ENCODE measurements at regions not wholly inside any gene's neighbourhood (a gene's known extent, or its start where the extent isn't known, plus 50 kb on each side); places are given as distances from the start of the nearest gene placed in this dataset.

DNA sequence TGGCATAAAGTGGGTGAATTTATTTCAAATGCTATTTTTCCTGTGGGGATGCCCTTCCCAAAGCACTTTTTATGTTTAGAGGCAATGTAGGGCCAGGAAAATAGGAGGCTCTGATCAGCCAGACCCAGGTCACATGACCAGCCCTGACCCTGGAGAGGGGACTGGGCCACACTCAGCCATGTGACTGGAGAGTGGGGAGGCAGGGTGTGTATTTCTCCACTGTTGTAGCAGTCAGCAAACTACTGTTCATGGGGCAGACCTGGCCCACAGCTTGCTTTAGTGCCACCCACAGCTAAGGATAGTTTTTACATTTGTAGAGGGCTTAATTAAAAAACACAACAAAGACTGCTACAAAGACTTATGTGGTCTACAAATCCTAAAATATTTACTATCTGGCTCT lies 153.8 kb downstream of the ACTL8 start:
- H3K27me3 ChIP-seq (replicated peaks; ENCODE audit: control insufficient read depth, insufficient read depth, low read length), result peaks cover 23% of the 10 kb centered on the region
- no peak for DNase-seq (ENCODE audit: low read depth)
- peaks cover 18% of the 10 kb centered on the region for H3K4me1 ChIP-seq (ENCODE audit: control insufficient read depth, insufficient read depth, low read length)
- peaks cover 4% of the 10 kb centered on the region for H3K9me3 ChIP-seq (ENCODE audit: control insufficient read depth, low read length)
- no peak overlapping the region for H3K4me3 ChIP-seq (ENCODE audit: low read length)
- H3K36me3 ChIP-seq (ENCODE audit: control insufficient read depth, insufficient read depth, low read length, severe bottlenecking), result no peaks in the 10 kb centered on the region
- H3K9ac ChIP-seq (ENCODE audit: low read length), result no peak overlapping the region

DNA sequence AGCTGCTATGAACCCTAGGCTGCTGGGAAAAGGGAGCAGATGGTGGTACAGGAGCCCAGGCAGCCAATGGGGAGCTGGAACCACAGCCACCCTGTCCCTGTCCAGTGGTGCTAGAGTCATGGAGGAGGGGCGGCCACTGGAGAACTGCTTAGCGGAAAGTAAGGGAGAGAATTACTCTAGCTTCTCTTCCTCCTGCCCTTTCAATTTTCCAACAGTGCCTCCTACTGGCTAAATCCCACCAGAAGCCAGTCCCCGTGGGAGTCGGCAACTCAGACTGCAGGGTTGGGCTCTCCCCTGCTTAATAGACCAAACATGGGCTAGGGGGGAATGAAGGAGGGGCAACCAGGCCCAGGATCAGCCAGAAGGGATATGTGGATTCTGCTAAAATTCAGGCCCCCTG lies 154.5 kb downstream of the ACTL8 start:
- DNase-seq (ENCODE audit: low read depth), result peak; percentile 18
- Histone ChIP-seq H3K9ac (ENCODE audit: low read length) (no peak overlapping the region), H3K9me3 (ENCODE audit: control insufficient read depth, low read length) (peaks cover 4% of the 10 kb centered on the region), H3K27me3 (replicated peaks; ENCODE audit: control insufficient read depth, insufficient read depth, low read length) (peaks cover 30% of the 10 kb centered on the region), H3K36me3 (ENCODE audit: control insufficient read depth, insufficient read depth, low read length, severe bottlenecking) (no peaks in the 10 kb centered on the region), H3K4me3 (ENCODE audit: low read length) (no peak overlapping the region), H3K4me1 (ENCODE audit: control insufficient read depth, insufficient read depth, low read length) (peaks cover 18% of the 10 kb centered on the region)

DNA sequence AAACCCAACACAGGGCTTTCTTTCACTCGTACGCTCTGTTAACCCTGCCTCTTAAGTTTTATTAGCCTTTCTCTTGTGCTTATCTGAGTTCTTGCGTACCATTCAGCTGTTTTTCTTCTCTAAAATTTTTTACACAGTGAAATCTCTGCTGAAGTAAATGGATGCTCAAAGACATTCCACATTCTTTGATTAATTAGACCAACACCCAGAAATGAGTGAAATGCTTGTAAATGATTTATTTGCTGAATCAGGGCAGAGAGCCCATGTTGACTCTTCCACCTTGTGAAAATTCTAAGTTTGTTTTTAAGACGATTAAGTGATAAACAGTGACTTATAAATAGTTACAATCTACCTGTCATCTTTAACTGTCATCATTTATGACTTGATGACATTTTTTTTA lies 156.7 kb downstream of the ACTL8 start:
- no peak for DNase-seq (ENCODE audit: low read depth)
- H3K36me3 ChIP-seq (ENCODE audit: control insufficient read depth, insufficient read depth, low read length, severe bottlenecking), result no peaks in the 10 kb centered on the region
- peaks cover 46% of the 10 kb centered on the region for H3K27me3 ChIP-seq (replicated peaks; ENCODE audit: control insufficient read depth, insufficient read depth, low read length)
- H3K4me3 ChIP-seq (ENCODE audit: low read length), result no peak overlapping the region
- no peaks in the 10 kb centered on the region for H3K9me3 ChIP-seq (ENCODE audit: control insufficient read depth, low read length)
- H3K4me1 ChIP-seq (ENCODE audit: control insufficient read depth, insufficient read depth, low read length), result peaks cover 18% of the 10 kb centered on the region
- no peak overlapping the region for H3K9ac ChIP-seq (ENCODE audit: low read length)

DNA sequence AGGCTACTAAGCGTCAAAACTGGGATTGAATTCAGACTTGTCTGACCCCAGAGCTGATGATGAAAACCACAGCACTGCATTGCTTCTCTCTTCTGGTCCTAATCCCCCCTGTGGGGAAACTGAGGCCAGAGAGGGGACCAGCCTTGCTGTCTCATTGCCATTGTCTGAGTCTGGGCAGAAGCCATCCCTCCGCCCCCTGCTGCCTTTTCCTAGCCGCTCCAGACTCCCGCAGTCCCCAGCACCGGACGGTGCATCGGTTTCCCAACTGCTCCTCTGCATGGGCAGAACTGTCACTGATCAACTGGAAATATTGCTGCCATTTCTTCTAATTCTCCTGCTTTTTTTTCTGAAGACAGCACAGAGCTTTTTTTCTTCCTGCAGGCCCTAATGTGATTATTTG lies 157.4 kb downstream of the ACTL8 start:
- DNase-seq (ENCODE audit: low read depth), result no peak
- H3K9ac ChIP-seq (ENCODE audit: low read length), result no peak overlapping the region
- peaks cover 52% of the 10 kb centered on the region for H3K27me3 ChIP-seq (replicated peaks; ENCODE audit: control insufficient read depth, insufficient read depth, low read length)
- H3K9me3 ChIP-seq (ENCODE audit: control insufficient read depth, low read length), result no peaks in the 10 kb centered on the region
- H3K4me3 ChIP-seq (ENCODE audit: low read length), result no peak overlapping the region
- H3K4me1 ChIP-seq (ENCODE audit: control insufficient read depth, insufficient read depth, low read length), result peaks cover 18% of the 10 kb centered on the region
- no peaks in the 10 kb centered on the region for H3K36me3 ChIP-seq (ENCODE audit: control insufficient read depth, insufficient read depth, low read length, severe bottlenecking)

DNA sequence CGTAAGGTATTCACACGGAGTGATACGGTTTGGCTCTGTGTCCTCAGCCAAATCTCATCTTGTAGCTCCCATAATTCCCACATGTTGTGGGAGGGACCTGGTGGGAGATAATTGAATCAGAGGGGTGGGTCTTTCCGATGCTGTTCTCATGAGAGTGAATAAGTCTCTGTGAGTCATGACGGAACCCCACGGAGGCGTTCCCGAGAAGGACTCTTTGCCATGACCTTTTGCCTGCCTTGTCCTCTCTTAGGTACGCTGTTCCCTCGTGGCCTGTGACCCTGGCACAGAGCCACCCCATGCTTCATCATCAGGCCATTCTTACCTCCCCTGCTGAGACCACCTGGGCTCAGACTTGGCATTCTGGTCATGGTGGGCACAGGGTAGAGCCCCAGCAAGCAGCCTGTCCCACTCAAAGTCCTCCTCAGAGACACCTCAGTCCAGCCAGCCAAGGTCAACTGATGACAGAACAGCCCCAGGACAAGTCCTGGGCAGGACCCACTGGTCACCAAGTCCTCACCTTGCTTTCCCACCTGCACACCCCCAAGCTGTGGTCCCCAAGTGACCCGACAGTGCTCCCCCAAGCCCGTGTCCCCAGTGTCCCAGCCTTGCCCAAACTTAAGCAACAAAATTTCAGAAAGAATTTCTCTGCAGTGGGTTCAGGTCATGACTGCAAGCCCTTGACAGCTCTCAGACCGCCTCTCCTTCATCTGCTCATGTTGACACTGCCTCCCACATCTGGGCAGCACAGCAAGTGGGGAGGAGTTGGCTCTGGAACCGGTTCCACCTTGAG lies 158.4 kb downstream of the ACTL8 start:
- no peak for DNase-seq (ENCODE audit: low read depth)
- Histone ChIP-seq H3K36me3 (ENCODE audit: control insufficient read depth, insufficient read depth, low read length, severe bottlenecking) (no peaks in the 10 kb centered on the region), H3K27me3 (replicated peaks; ENCODE audit: control insufficient read depth, insufficient read depth, low read length) (peaks cover 63% of the 10 kb centered on the region), H3K9ac (ENCODE audit: low read length) (no peak overlapping the region), H3K4me1 (ENCODE audit: control insufficient read depth, insufficient read depth, low read length) (peaks cover 18% of the 10 kb centered on the region), H3K4me3 (ENCODE audit: low read length) (no peak overlapping the region), H3K9me3 (ENCODE audit: control insufficient read depth, low read length) (no peaks in the 10 kb centered on the region)

DNA sequence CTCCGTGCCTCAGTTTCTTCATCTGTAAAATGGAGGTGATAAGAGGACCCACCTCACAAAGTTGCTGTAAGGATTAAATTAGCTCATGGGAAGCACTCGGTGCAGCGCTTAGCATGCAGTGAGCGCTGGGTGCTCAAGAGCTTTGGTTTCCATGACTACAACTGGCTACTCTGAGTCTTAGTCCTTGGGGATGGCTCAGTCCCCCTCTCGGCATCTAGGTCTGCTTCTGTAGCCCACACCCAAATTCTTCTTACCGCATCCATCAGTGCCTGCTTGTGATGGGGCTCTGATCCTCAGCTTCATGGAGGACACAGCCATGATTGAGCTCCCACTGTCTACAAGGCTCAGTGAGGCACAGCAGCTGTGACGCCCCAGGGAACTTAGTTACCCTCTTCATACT lies 159.0 kb downstream of the ACTL8 start:
- H3K9me3 ChIP-seq (ENCODE audit: control insufficient read depth, low read length), result no peaks in the 10 kb centered on the region
- no peak overlapping the region for H3K9ac ChIP-seq (ENCODE audit: low read length)
- no peak overlapping the region for H3K4me3 ChIP-seq (ENCODE audit: low read length)
- no peak for DNase-seq (ENCODE audit: low read depth)
- H3K4me1 ChIP-seq (ENCODE audit: control insufficient read depth, insufficient read depth, low read length), result peaks cover 16% of the 10 kb centered on the region
- H3K27me3 ChIP-seq (replicated peaks; ENCODE audit: control insufficient read depth, insufficient read depth, low read length), result peaks cover 63% of the 10 kb centered on the region
- H3K36me3 ChIP-seq (ENCODE audit: control insufficient read depth, insufficient read depth, low read length, severe bottlenecking), result no peaks in the 10 kb centered on the region

DNA sequence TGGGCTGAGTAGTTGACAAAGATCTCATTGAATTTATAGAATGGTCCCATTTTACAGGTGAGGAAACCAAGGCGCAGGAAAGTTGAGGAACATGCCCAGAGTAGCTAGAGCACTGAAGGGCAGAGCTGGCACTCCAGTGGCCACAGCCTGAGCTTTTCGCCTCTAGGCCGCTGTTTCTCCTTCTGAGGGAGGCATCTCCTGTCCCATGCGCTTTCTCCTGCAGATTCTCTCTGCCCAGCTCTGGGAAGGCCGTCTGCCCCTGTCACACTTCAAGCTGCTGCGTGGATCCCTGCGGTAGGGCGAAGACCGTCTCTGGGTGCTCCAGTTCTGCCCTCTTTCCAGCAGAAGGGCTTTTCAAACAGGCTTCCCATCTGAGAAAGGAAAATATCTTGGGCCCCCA lies 159.9 kb downstream of the ACTL8 start:
- Histone ChIP-seq H3K36me3 (ENCODE audit: control insufficient read depth, insufficient read depth, low read length, severe bottlenecking) (no peaks in the 10 kb centered on the region), H3K9me3 (ENCODE audit: control insufficient read depth, low read length) (no peaks in the 10 kb centered on the region), H3K27me3 (replicated peaks; ENCODE audit: control insufficient read depth, insufficient read depth, low read length) (peaks cover 66% of the 10 kb centered on the region), H3K4me1 (ENCODE audit: control insufficient read depth, insufficient read depth, low read length) (peaks cover 8% of the 10 kb centered on the region), H3K4me3 (ENCODE audit: low read length) (no peak overlapping the region), H3K9ac (ENCODE audit: low read length) (no peak overlapping the region)
- no peak for DNase-seq (ENCODE audit: low read depth)

DNA sequence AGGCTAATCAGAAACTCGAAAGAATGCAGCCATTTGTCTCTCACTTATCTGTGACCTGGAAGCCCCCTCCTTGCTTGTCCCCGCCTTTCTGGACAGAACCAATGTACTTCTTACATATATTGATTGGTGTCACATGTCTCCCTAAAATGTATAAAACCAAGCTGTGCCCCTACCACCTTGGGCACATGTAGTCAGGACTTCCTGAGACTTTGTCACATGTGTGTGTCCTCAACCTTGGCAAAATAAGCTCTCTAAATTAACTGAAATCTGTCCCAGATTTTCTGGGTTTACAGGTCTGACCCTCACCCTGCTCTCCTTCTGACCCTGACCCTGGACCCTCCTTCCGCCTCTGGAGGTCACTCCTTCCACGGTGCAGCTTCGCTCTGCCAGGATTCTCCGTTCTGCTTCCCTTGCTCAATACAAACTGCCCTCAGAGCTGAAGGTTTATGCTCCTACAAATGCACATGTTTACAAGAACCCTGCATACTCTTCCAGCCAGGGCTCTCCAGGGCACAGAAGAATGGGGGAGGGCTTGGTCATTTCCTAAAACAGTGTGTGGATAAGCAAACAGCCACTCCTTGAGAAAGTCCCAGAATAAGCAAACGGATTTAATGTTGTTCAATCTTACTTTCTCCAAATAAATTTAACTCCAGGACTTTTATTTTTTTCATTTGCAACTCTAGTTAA lies 160.5 kb downstream of the ACTL8 start:
- Histone ChIP-seq H3K4me1 (ENCODE audit: control insufficient read depth, insufficient read depth, low read length) (peaks cover 1% of the 10 kb centered on the region), H3K36me3 (ENCODE audit: control insufficient read depth, insufficient read depth, low read length, severe bottlenecking) (no peaks in the 10 kb centered on the region), H3K4me3 (ENCODE audit: low read length) (no peak overlapping the region), H3K27me3 (replicated peaks; ENCODE audit: control insufficient read depth, insufficient read depth, low read length) (peaks cover 73% of the 10 kb centered on the region), H3K9ac (ENCODE audit: low read length) (no peak overlapping the region), H3K9me3 (ENCODE audit: control insufficient read depth, low read length) (no peaks in the 10 kb centered on the region)
- DNase-seq (ENCODE audit: low read depth), result no peak

DNA sequence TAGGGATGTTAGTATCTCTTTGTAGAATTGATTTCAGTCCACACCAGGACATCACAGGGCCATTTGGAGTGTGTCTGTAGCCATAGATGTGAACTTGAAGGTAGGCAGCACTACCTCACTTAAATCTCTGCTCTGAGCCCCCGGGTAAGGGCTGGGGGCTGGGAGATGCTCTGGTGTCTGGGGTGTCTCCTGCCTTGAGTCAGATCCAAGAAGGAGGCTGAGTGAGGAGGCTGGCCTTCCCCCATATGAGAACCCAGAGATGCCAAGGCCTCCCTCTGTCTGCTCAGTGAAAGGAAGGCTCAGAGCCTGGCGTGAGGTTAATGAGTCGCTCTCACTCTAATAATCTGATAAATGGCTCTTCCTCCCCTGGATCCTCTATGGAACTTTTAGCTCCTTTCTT lies 161.6 kb downstream of the ACTL8 start:
- no peak overlapping the region for H3K4me3 ChIP-seq (ENCODE audit: low read length)
- H3K9me3 ChIP-seq (ENCODE audit: control insufficient read depth, low read length), result no peaks in the 10 kb centered on the region
- H3K4me1 ChIP-seq (ENCODE audit: control insufficient read depth, insufficient read depth, low read length), result no peaks in the 10 kb centered on the region
- no peak overlapping the region for H3K9ac ChIP-seq (ENCODE audit: low read length)
- no peaks in the 10 kb centered on the region for H3K36me3 ChIP-seq (ENCODE audit: control insufficient read depth, insufficient read depth, low read length, severe bottlenecking)
- DNase-seq (ENCODE audit: low read depth), result no peak
- peaks cover 82% of the 10 kb centered on the region for H3K27me3 ChIP-seq (replicated peaks; ENCODE audit: control insufficient read depth, insufficient read depth, low read length)

DNA sequence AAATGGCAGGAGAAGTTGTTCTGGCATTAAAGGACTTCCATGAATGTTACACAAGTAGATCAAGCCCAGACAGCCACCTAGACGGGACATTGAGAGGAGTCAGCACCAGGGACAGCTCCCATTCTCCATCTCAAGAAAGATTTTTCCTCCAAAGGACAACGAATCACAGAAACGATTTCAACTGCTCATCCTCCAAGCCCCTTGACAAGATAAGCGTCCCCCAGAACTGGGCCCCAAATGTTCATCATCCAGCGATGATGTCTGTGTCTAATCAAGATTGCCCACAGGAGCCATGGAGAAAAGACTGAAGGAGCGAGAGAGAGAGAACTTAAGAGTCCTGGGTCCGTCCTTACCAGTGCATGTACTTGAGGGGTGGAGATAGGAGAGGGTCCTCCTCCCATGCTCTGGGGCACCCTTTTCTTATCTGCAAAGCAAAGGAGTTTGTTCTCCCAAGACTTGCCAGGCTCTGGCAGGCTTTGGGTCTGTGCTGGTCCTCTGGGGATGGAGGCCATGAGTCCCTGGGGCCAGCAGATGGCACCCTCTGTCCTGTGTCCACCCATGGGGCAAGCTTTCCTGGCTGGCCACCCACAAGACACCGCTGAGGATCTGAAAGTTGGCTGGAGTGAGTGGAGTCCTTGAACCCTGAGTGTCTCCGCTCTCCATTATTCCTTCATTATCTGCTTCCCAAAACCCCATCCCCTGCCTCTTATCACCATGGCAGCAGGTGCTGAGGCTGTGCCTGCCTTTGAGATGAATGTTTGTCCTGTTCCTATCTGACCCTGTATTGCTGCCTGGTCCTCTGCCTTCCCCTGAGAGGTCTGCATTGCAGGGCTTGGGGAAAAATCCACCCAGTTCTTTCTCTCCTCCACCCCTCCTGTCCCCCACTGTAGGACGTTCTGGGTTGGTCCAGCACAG lies 164.6 kb downstream of the ACTL8 start:
- peaks cover 76% of the 10 kb centered on the region for H3K27me3 ChIP-seq (replicated peaks; ENCODE audit: control insufficient read depth, insufficient read depth, low read length)
- no peaks in the 10 kb centered on the region for H3K4me1 ChIP-seq (ENCODE audit: control insufficient read depth, insufficient read depth, low read length)
- H3K9ac ChIP-seq (ENCODE audit: low read length), result no peak overlapping the region
- DNase-seq (ENCODE audit: low read depth), result peak; percentile 66
- H3K4me3 ChIP-seq (ENCODE audit: low read length), result no peak overlapping the region
- H3K9me3 ChIP-seq (ENCODE audit: control insufficient read depth, low read length), result no peaks in the 10 kb centered on the region
- no peaks in the 10 kb centered on the region for H3K36me3 ChIP-seq (ENCODE audit: control insufficient read depth, insufficient read depth, low read length, severe bottlenecking)
